OCI-LY3 (cell line): ENCODE measurements at regions not wholly inside any gene's neighbourhood (a gene's known extent, or its start where the extent isn't known, plus 50 kb on each side); places are given as distances from the start of the nearest gene placed in this dataset.

ENCODE experiments used
- H2AFZ ChIP-seq: fragments of 200-600, 300-600 bp; shearing (Covaris generic); 2 replicates; pipeline ENCODE4 v1.6.0; 2014; ENCODE audit warnings: antibody characterized with exemption, low read depth, low read length
- H3K27ac ChIP-seq: fragments of 200-600, 300-600 bp; sonication (generic); 2 replicates; pipeline ENCODE4 v1.5.1; 2014; ENCODE audit warnings: mild to moderate bottlenecking, low read length, moderate library complexity, mixed read lengths
- H3K27me3 ChIP-seq: fragments of 200-600, 300-600 bp; sonication (generic); 2 replicates; pipeline ENCODE4 v1.6.1; 2014; ENCODE audit warnings: low read depth, low read length, mixed read lengths
- H3K36me3 ChIP-seq: fragments of 200-600, 300-600 bp; sonication (generic); replicated peaks from 2 replicates; pipeline ENCODE3; 2014; ENCODE audit warnings: low read depth, low read length, mixed read lengths
- H3K4me1 ChIP-seq: fragments of 300-600, 200-600 bp; sonication (generic); 2 replicates; pipeline ENCODE4 v1.6.1; 2014; ENCODE audit warnings: low read length, mixed read lengths
- H3K4me2 ChIP-seq: fragments of 200-600, 300-600 bp; sonication (generic); 2 replicates; pipeline ENCODE4 v1.6.1; 2014; ENCODE audit warnings: low read length, mixed read lengths
- H3K4me3 ChIP-seq: fragments of 300-600, 200-600 bp; sonication (generic); 2 replicates; pipeline ENCODE4 v1.5.1; 2014; ENCODE audit warnings: antibody characterized with exemption, mild to moderate bottlenecking, low read length, moderate library complexity
- H3K79me2 ChIP-seq: fragments of 300-600, 200-600 bp; shearing (Covaris generic); 2 replicates; pipeline ENCODE4 v1.6.1; 2014; ENCODE audit warnings: mild to moderate bottlenecking, low read length, mixed read lengths
- H3K9ac ChIP-seq: fragments of 300-600, 200-600 bp; shearing (Covaris generic); 2 replicates; pipeline ENCODE4 v1.6.0; 2014; ENCODE audit warnings: mild to moderate bottlenecking, low read length, moderate library complexity
- H3K9me3 ChIP-seq: fragments of 200-600, 300-600 bp; shearing (Covaris generic); 2 replicates; pipeline ENCODE4 v1.6.1; 2014; ENCODE audit warnings: low read length, mixed read lengths; ENCODE audit not compliant: insufficient read depth
- H4K20me1 ChIP-seq: fragments of 200-600, 300-600 bp; sonication (generic); 2 replicates; pipeline ENCODE4 v1.6.1; 2016; ENCODE audit warnings: low read length, mixed read lengths; ENCODE audit not compliant: insufficient read depth
- EZH2phosphoT487 ChIP-seq: fragments of 200-600 bp; shearing (Covaris generic); IDR thresholded peaks from 2 replicates; pipeline ENCODE4 v1.6.1; 2018; ENCODE audit warnings: antibody characterized with exemption, mixed run types, low read depth
- TF ChIP-seq, protein P1 (sequence below): fragments of 200-600, 300-600 bp; sonication (generic); IDR thresholded peaks from 2 replicates; pipeline ENCODE4 v1.5.1; 2014; ENCODE audit warnings: antibody characterized with exemption, low read length, low read depth

- no peak overlapping the region for H3K4me2 ChIP-seq
- peaks cover 22% of the 10 kb centered on the region for H3K27me3 ChIP-seq
- no peak overlapping the region for H3K4me3 ChIP-seq
- TF ChIP-seq EZH2phosphoT487: no peak
- TF ChIP-seq, protein P1, sequence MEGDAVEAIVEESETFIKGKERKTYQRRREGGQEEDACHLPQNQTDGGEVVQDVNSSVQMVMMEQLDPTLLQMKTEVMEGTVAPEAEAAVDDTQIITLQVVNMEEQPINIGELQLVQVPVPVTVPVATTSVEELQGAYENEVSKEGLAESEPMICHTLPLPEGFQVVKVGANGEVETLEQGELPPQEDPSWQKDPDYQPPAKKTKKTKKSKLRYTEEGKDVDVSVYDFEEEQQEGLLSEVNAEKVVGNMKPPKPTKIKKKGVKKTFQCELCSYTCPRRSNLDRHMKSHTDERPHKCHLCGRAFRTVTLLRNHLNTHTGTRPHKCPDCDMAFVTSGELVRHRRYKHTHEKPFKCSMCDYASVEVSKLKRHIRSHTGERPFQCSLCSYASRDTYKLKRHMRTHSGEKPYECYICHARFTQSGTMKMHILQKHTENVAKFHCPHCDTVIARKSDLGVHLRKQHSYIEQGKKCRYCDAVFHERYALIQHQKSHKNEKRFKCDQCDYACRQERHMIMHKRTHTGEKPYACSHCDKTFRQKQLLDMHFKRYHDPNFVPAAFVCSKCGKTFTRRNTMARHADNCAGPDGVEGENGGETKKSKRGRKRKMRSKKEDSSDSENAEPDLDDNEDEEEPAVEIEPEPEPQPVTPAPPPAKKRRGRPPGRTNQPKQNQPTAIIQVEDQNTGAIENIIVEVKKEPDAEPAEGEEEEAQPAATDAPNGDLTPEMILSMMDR: no peak
- H3K9me3 ChIP-seq: no peaks in the 10 kb centered on the region
- H3K79me2 ChIP-seq: no peaks in the 10 kb centered on the region
- H3K27ac ChIP-seq: no peak overlapping the region
- no peaks in the 10 kb centered on the region for H3K36me3 ChIP-seq
- H2AFZ ChIP-seq: no peak overlapping the region
- no peaks in the 10 kb centered on the region for H4K20me1 ChIP-seq
- H3K4me1 ChIP-seq: no peaks in the 10 kb centered on the region
- H3K9ac ChIP-seq: no peak overlapping the region
Measured at GRCh38 chr9:89972535-89972934, 367.7 kb downstream of the GADD45G start.

GRCh38 chr9:89974582-89974981 lies 369.8 kb downstream of the GADD45G start:
- Histone ChIP-seq H2AFZ (no peak overlapping the region), H3K9me3 (no peaks in the 10 kb centered on the region), H3K4me2 (no peak overlapping the region), H3K9ac (no peak overlapping the region), H4K20me1 (no peaks in the 10 kb centered on the region), H3K27me3 (peaks cover 26% of the 10 kb centered on the region), H3K27ac (no peak overlapping the region), H3K36me3 (no peaks in the 10 kb centered on the region), H3K4me1 (no peaks in the 10 kb centered on the region), H3K79me2 (no peaks in the 10 kb centered on the region), H3K4me3 (no peak overlapping the region)
- TF ChIP-seq, protein P1: no peak
- no peak for TF ChIP-seq EZH2phosphoT487

DNA sequence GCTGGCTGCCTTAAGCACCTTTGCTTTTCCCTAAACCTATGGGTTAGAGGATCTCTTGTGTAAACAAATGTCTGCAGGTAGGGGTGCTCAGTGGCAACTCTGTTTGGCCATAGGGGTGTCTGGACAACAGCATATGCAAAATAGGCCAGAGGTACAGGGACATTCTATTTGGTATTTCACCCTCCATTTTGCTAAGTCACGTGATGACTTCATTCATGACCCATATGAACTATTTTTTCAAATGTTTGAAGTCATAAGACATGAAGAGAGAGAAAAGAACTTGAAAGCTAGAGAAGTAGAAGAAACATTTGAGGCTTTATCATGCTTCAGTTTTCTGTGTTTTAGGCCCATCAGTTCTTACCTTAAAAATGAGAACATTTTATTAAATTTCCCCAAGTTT lies 370.2 kb downstream of the GADD45G start:
- H3K9ac ChIP-seq: no peak overlapping the region
- H3K4me1 ChIP-seq: no peaks in the 10 kb centered on the region
- no peak for TF ChIP-seq EZH2phosphoT487
- TF ChIP-seq, protein P1: no peak
- H3K9me3 ChIP-seq: no peaks in the 10 kb centered on the region
- no peaks in the 10 kb centered on the region for H3K79me2 ChIP-seq
- no peaks in the 10 kb centered on the region for H3K36me3 ChIP-seq
- H3K4me2 ChIP-seq: no peak overlapping the region
- H2AFZ ChIP-seq: no peak overlapping the region
- H3K27me3 ChIP-seq: peaks cover 27% of the 10 kb centered on the region
- H3K27ac ChIP-seq: no peak overlapping the region
- H3K4me3 ChIP-seq: no peak overlapping the region
- no peaks in the 10 kb centered on the region for H4K20me1 ChIP-seq

DNA sequence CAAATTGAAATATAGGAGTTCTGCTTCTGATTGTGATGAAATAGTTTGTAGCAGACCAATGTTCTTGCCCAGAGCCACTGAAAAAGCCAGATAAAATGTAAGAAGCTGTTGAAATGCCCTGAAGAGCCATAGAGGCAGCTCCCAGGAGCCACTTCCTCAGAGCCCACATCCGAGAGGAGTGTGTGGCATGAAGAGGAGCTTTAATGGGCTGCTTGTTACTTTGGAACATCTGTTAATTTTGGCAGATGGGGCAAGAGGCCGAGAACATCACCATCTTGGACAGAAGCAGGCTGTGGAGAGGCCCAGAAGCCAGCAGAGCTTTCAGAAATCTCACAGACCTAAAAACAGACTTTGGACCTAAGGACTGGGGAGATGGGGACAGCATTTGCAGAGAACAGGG lies 370.8 kb downstream of the GADD45G start:
- Histone ChIP-seq H3K36me3 (no peaks in the 10 kb centered on the region), H3K9ac (no peak overlapping the region), H3K27ac (no peak overlapping the region), H3K4me3 (no peak overlapping the region), H3K4me2 (no peak overlapping the region), H3K4me1 (no peaks in the 10 kb centered on the region), H3K79me2 (no peaks in the 10 kb centered on the region), H4K20me1 (no peaks in the 10 kb centered on the region), H3K9me3 (no peaks in the 10 kb centered on the region), H2AFZ (no peak overlapping the region), H3K27me3 (peaks cover 33% of the 10 kb centered on the region)
- no peak for TF ChIP-seq EZH2phosphoT487
- TF ChIP-seq, protein P1: no peak
